Stimulated activated CD4-positive, alpha-beta T cell treated with anti-CD3 and anti-CD28 coated beads, Interleukin-4, amount 100 ng/mL, for 24 hours (primary cell): ENCODE measurements at regions not wholly inside any gene's neighbourhood (a gene's known extent, or its start where the extent isn't known, plus 50 kb on each side); places are given as distances from the start of the nearest gene placed in this dataset.
A peak's percentile ranks its signal among the peaks of the same experiment; 100 is the strongest.
"Not testable (repeated sequence)": the region's sequence is repeated elsewhere in the genome, so short reads cannot be mapped to it uniquely, and the experiment has no call there.

Experiments
- DNase-seq: peaks from one replicate; pipeline ENCODE4 v3.0.0-alpha.2; 2020

GRCh38 chr16:48054881-48055601, 100.8 kb downstream of the ABCC12 start:
- peak; percentile 16 for DNase-seq

- DNase-seq = no peak
Observed at GRCh38 chr16:48053418-48053745, 102.4 kb downstream of the ABCC12 start.

- DNase-seq = no peak
Observed at GRCh38 chr16:48052731-48053417, 102.9 kb downstream of the ABCC12 start.

GRCh38 chr16:48050871-48051270, 104.9 kb downstream of the ABCC12 start:
- no peak for DNase-seq

GRCh38 chr16:48049847-48050246, 105.9 kb downstream of the ABCC12 start:
- DNase-seq = no peak

GRCh38 chr16:48047720-48048119, 108.1 kb downstream of the ABCC12 start:
- DNase-seq = no peak

- no peak for DNase-seq
Observed at GRCh38 chr16:48047241-48047640, 108.6 kb downstream of the ABCC12 start.

- DNase-seq = no peak
Observed at GRCh38 chr16:48044117-48044516, 111.7 kb downstream of the ABCC12 start.

GRCh38 chr16:48041981-48042421, 113.8 kb downstream of the ABCC12 start:
- no peak for DNase-seq

GRCh38 chr16:48035142-48035541, 120.7 kb downstream of the ABCC12 start:
- DNase-seq = no peak

GRCh38 chr16:48030926-48031325, 124.9 kb downstream of the ABCC12 start:
- DNase-seq = no peak

- DNase-seq = no peak
Observed at GRCh38 chr16:48029768-48030167, 126.0 kb downstream of the ABCC12 start.

GRCh38 chr16:48025359-48025758, 130.4 kb downstream of the ABCC12 start:
- no peak for DNase-seq

- no peak for DNase-seq
Observed at GRCh38 chr16:48024042-48024441, 131.8 kb downstream of the ABCC12 start.

- DNase-seq = no peak
Observed at GRCh38 chr16:48022496-48022895, 133.3 kb downstream of the ABCC12 start.

- DNase-seq = not testable (repeated sequence)
Observed at GRCh38 chr16:48020617-48021016, 135.2 kb downstream of the ABCC12 start.

- no peak for DNase-seq
Observed at GRCh38 chr16:48014349-48015135, 141.3 kb downstream of the ABCC12 start.

GRCh38 chr16:48013491-48013901, 142.3 kb downstream of the ABCC12 start:
- DNase-seq = no peak

- no peak for DNase-seq
Observed at GRCh38 chr16:48011878-48012658, 143.7 kb downstream of the ABCC12 start.

- no peak for DNase-seq
Observed at GRCh38 chr16:48011466-48011865, 144.3 kb downstream of the ABCC12 start.

GRCh38 chr16:48008011-48008525, 147.7 kb downstream of the ABCC12 start:
- no peak for DNase-seq

GRCh38 chr16:48004141-48004695, 151.6 kb downstream of the ABCC12 start:
- DNase-seq = no peak
